Pons (tissue), 1 donor: ENCODE measurements at regions not wholly inside any gene's neighbourhood (a gene's known extent, or its start where the extent isn't known, plus 50 kb on each side); places are given as distances from the start of the nearest gene placed in this dataset.

Experiments used
- DNase-seq: peaks from one replicate; pipeline ENCODE4 v3.0.0-alpha.2; 2016; ENCODE audit warnings: low spot score

DNA sequence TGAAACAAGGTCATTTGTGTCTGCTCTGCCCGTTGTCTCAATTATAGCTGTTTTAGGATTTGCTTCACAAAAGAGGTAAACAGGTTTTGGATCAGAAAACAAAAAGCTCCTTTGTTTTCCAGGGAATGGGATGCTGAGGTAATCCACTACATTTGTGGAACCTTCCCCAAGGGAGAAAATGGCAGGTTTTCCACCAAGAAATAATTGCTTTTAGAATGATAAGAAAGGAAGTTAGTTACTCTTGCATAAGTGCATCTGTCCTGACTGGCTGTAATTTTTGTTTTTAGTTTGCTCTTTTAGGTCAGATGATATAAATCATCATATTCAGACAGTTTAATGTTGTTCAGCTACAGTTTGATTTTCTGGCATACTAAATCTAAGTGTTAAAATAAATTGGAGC lies 198.5 kb upstream of the COL8A1 start:
- DNase-seq: no peak

DNA sequence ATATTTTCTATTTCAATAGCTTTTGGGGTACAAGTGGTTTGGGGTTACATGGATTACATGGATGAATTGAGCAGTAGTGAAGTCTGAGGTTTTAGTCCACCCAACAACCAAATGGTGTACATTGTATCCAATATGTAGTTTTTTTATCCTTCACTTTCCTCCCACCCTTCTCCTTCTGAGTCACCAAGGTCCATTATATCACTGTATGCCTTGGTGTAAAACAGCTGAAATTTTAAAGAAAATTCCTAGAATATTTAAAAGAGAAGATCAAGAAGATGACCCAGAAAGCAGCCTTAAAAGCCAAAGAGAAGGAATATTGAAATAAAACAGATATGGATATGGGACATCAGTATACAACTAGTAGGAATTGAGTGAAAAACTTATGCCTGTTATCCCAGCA lies 204.2 kb upstream of the COL8A1 start:
- DNase-seq: no peak

DNA sequence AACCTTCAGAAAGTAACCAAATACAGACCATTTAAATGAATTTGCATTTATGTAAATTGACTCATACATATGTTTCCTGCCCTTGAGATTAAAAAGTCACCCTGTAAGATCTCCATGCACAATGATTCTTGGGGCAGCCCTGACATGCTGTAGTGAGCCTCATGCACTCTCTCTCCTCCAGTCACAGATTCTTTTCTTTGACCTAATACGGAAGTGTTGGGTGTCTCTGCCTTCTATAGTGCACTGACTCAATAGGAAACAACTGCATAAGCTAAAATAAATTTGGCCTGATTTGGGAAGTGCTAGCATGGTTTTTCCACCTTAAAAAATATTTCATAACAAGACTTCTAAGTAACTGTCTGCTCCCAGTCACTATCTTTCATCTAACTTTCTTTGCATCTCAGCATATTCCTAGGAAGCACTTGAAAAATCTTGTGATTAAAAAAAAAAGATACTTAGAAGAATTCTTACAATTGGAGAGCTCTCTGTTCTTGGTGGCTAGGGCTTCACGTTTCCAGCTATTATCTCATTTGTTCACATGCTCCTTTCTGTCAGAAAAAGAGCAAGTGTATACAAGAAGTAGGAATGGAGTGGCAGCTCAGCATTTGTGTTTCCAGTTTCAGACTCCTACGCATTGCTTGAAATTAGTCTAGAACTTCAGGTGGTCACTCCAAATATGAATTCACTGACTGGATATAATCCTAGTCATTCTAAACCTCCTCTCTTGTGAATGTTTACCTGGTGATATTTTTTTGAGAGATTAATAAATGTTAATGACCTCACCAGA lies 207.9 kb upstream of the COL8A1 start:
- DNase-seq: no peak

- no peak for DNase-seq
These were observed 208.9 kb upstream of the COL8A1 start for GRCh38 chr3:99429502-99429901.

DNA sequence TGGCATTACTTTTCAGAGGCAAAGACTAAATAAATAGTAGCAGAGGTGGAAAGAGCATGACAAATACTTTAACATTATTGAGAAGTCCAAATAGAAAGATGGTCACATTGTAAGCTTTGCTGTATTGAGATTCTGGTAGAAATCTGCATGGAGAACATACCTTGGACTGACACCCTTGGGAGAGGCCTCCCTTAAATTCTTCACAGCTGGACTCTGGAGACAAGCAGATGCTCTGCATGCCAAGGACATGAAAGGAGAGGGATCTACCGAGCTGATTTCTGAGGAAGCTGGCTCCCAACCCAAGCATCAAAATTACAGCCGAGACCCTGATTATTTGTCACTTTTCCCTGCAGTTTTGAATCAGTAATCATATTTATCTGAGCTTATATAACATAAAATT lies 212.5 kb upstream of the COL8A1 start:
- no peak for DNase-seq

DNA sequence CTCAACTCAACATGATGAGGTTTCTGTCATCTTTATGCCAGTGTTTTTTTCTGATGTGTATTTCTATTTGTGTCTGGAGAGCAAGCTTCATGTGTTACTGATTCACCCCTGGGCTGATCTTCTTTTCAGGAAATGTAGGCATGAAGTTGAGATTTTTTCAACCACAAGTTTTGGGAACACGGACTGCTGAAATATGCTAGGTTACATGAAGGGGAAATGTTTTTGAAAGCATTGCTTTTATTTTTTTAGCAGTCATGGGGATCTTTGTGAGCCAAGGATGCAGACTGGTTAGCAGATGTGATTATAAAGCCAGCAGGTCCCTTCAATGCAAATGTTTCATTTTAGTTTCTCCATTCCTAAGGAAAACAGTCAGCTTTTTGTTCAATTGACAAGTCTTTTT lies 219.3 kb upstream of the COL8A1 start:
- no peak for DNase-seq

DNA sequence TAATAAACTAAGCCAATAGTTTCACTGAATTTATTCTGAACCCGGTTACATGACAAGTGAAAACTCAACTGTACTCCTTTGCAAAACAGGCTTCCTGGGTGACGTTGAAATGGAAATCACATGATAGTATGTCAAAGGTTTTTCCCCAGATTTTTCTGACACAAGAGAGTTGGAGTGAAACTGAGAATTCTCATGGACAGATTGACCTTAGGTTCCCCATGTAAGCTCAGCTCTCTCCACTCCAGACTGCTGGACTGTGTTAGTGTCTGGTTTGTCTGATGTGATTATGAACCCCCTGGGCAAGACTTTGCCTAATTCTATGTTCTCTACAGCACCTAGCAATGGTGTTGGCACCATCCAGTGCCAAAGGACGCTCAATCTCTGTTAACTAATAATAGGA lies 219.7 kb upstream of the COL8A1 start:
- DNase-seq: no peak

DNA sequence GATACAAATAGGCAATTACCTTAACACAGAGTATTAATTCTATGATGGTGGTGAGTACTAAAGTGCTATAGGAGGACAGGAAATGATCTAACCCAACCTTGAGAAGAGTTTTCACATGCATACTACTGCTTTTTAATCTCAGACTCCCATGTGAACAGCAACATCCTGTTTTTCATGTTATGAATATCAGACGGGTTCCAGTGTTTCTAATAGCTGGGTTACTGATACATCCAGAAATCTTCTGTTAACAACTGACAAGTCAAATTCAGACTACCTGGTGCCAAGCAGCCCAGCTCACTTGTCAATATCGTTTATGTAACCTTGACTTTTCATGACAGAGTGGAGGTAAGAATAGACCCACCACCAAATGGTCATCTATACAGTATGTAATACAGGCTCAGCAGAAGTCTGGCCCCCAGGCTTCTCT lies 220.2 kb upstream of the COL8A1 start:
- no peak for DNase-seq

DNA sequence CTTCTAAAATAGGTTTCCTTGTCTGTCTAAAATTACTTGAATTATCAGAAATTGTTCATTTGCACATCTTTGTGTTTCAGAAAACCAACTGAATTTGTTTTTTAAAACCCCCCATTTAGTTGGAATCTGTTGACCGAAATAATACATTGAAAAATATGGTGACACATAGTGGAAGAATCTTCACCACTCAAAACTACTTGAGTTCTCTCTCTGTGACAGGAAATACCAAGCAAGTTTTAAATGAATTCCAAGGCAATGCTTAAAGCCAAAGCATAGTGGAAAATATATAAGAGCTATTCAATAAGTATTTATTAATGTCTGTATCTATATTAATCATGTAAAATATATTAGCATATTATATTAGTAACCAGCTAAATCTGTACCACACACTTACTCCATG lies 224.9 kb upstream of the COL8A1 start:
- DNase-seq: no peak

- DNase-seq: no peak
These were observed 227.5 kb upstream of the COL8A1 start for GRCh38 chr3:99410789-99411311.

- no peak for DNase-seq
These were observed 228.4 kb upstream of the COL8A1 start for GRCh38 chr3:99409961-99410360.

- no peak for DNase-seq
These were observed 231.1 kb upstream of the COL8A1 start for GRCh38 chr3:99407257-99407656.

DNA sequence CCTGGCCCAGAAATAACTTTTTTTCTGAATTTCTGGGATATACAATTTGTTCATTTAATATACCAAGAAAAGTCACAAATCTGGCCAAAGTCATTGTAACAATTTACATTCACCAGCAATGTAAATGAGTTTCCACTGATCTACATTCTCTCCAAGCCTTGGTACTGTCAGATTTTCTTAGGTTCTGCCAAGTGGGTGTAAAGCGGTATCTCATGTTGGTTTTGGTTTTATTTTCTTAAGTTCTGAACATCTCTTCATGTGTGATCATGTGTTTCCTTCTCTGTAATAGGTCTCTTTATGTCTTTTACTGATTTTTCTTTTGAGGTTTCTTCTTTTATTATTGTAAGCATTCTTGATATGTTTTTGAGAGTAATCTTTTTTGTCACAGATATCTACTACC lies 235.6 kb upstream of the COL8A1 start:
- no peak for DNase-seq

DNA sequence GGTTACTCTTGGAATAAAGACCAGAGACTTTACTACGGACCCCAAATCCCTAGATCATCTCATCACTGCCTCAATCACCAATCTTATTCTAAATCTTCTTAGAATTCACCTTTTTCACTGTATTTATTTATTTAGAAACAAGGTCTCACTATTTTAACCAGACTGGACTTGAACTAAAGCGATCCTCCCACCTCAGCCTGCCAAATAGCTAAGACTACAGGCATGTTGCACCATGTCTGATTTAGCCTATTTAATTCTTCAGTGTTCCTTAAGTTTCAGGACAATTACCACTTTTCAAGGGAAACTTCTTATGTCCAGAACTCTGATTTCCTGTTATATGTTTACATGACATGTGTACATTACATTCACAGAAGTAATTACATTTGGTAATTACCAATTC lies 238.0 kb upstream of the COL8A1 start:
- DNase-seq: no peak

DNA sequence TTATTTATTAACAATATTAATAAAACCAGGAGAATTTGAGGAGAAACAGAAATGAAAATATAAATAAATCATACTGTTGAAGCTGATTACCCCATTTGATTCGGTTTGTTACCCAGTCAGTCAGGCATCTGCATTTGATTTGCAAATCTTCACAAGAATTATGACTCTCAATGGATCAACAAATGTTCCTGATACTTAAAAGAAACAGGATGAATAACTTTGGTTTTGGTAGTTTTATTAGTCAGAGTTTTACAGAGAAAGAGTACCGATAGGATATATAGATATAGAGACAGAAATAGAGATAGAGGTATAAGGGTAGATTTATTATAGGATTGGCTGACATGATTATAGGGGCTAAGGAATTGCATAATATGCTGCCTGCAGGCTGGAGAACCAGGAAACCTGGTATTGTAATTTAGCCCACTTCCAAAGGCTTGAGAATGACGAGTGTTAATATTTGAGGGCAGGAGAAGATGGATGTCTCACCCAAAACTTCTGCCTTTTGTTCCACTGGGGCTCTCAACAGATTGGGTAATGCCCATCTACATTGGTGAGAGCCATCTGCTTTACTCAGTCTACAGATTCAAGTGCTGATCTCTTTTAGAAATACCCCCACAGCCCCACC lies 241.6 kb upstream of the COL8A1 start:
- DNase-seq: no peak

- DNase-seq: no peak
These were observed 243.3 kb upstream of the COL8A1 start for GRCh38 chr3:99394831-99395778.

DNA sequence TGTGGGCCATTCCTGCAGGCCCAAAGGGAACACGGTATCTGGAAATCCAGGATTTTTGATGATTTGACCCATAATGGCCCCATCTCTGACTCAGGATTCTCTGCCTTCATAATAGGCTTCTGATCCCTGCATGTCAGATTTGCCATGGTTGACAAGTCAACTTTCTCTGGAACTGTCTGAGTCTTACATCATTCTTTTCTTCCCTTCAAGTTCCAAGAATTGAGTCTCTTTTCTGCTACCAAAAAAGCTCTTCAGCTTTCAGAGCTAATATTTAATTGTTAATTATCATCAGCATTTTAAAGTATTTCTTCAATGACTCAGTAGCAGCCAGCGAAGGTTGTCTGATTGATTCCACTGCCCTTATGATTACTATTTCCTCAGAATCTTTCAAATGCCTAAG lies 244.4 kb upstream of the COL8A1 start:
- DNase-seq: no peak

GRCh38 chr3:99388780-99389179 lies 249.6 kb upstream of the COL8A1 start:
- no peak for DNase-seq

- DNase-seq: no peak
These were observed 253.8 kb upstream of the COL8A1 start for GRCh38 chr3:99384596-99384995.

DNA sequence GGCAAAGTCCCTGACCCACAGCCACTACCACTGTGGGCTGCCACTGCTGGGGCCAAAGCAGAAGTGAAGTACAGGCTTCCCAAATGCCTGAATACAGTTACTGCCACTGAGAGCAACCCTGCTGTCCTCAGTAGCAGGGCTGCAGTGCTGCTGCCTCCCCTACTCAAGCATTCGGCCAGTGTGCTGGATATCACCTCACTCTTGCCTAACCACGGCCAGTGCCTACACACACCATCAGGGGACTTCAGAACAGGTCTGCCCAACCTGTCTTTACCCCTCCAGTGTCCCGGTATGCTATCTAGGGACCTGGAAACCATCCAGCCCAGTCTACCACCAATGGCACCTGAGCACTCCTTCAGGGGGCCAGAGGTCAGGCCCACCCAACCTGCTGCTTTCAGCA lies 261.5 kb upstream of the COL8A1 start:
- no peak for DNase-seq

DNA sequence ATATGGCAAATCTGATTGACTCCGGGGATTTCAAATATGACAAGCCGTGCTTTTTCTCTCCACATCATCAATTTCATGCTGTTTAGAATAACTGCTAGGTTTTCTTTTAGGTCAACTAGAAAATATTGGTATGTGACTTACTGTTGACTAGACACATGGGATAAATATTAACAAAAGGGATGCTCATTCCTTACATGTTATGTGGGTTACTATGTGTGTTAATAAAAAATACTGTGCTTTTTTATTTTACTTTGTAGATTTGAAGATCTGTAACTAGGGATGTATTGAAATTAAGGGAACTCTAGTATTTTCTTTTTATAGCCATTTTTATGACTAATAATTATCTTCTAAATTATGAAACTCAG lies 264.6 kb upstream of the COL8A1 start:
- DNase-seq: no peak

GRCh38 chr3:99373088-99373845 lies 265.1 kb upstream of the COL8A1 start:
- no peak for DNase-seq
